ENCODE measurements at regions not wholly inside any gene's neighbourhood (a gene's known extent, or its start where the extent isn't known, plus 50 kb on each side); places are given as distances from the start of the nearest gene placed in this dataset.
"Not testable (repeated sequence)": the region's sequence is repeated elsewhere in the genome, so short reads cannot be mapped to it uniquely, and the experiment has no call there.

GRCh38 chr21:35840197-35840799, 220.0 kb downstream of the SETD4 start:
- peak; percentile 76 for DNase-seq

- DNase-seq: no peak
Observed at GRCh38 chr21:35838987-35839763, 221.2 kb downstream of the SETD4 start.

- no peak for DNase-seq
Observed at GRCh38 chr21:35838350-35838749, 222.0 kb downstream of the SETD4 start.

DNA sequence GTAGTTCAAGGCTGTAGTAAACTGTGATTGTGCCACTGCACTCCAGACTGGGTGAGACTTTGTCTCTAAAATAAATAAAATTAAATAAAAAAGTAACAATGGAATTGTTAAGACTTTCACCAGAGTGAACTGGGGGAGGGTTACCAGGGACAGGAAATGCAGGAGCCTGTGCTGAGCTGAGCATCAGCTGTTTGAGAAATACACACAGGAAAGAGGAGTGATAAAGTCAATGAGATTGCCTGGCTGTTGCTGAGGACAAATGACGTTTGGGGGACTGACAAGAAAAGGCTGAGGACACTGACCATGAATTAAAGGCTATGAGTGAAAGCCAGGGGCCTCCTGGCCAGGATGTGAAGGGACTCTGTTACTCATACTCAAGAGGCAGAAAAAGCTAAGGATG, 226.3 kb downstream of the SETD4 start:
- DNase-seq: no peak

GRCh38 chr21:35833388-35833787, 226.9 kb downstream of the SETD4 start:
- DNase-seq: no peak

GRCh38 chr21:35831230-35831629, 229.1 kb downstream of the SETD4 start:
- no peak for DNase-seq

DNA sequence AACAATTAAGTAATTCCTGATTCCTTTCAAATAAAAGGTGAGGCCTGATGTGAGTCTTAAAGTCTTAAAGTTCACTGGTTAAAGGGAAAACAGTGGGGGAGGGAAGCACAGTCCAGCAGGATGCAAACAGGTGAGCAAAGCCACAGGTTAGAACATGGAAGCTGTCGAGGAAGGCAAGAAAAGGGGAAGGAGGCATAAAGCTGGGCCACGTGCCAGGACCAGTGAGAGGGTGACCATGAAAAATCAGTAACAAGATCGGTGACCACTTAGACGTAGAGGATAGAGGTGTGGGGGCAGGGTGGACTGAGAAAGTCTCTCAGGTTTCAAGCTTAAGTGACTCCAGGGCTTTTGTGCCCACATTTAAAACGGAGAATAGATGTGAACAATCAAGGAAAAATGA, 231.3 kb downstream of the SETD4 start:
- DNase-seq: peak; percentile 28

DNA sequence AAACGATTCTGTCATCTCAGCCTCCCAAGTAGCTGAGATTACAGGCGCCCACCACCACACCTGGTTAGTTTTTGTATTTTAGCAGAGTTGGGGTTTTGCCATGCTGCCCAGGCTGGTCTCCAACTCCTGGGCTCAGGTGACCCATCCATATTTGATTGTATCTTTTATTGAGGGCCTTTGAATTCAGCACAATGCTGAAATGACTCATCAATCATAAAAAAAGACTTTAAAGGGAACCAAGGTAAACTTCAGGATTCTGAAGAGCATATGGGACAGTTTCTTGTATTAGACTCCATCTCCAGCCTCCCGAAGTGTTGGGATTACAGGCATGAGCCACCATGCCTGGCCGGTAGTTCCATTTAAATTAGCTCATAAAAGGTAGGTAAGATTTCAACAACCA, 232.2 kb downstream of the SETD4 start:
- DNase-seq: no peak

- DNase-seq: no peak
Observed at GRCh38 chr21:35827004-35827403, 233.3 kb downstream of the SETD4 start.

DNA sequence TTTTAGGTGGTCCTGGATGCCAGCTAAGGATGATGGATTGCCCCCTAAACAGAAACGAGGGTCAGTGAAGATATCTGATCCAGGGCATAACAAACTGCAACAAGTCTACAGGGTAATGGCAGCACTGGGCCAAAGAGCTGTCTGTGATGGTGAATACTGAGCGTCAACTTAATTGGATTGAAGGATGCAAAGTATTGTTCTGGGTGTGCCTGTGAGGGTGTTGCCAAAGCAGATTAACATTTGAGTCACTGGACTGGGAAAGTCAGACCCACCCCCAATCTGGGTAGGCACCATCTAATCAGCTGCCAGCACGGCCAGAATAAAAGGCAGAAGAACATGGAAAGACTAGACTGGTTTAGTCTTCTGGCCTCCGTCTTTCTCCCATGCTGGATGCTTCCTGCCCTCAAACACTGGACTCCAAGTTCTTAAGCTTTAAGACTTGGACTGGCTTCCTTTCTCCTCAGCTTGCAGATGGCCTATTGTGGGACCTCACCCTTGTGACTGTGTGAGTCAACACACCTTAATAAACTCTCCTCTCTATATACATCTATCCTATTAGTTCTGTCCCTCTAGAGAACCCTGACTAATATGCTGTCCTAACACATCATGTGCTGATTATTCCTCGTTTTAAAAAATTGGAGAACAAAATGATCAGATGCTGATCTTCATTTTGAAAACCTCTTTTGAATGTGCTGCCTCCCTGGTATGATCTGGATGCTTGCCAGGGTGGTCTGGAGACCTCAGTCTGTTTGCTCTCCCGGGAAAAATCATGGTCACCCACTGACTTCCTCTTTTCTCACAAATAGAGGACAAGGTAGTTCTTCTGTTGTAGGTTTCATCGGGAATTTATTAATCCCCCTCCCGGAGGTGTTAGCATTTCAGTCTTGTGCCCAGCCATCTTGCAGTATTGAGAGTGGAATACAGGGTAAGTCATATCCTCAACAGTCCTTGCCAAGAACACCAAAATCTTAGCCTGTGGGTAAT, 234.7 kb downstream of the SETD4 start:
- DNase-seq: no peak

- DNase-seq: no peak
Observed at GRCh38 chr21:35824136-35824535, 236.2 kb downstream of the SETD4 start.

DNA sequence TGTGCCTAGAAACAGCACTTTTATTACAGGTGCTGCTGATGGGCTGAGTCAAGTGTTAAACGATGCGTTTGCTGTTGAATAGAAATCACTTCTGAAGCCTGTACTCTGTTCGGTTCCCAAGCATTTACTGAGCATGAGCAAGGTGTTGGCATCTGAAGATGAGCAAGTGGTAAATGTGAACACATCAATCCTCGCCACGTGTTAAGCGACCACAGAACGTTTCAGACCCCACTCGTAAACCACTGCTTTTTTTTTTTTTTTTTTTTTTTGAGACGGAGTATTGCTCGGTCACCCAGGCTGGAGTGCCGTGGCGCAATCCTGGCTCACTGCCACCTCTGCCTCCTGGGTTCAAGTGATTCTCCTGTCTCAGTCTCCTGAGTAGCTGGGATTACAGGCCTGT, 241.2 kb downstream of the SETD4 start:
- DNase-seq: no peak

GRCh38 chr21:35818597-35818996, 241.7 kb downstream of the SETD4 start:
- no peak for DNase-seq

DNA sequence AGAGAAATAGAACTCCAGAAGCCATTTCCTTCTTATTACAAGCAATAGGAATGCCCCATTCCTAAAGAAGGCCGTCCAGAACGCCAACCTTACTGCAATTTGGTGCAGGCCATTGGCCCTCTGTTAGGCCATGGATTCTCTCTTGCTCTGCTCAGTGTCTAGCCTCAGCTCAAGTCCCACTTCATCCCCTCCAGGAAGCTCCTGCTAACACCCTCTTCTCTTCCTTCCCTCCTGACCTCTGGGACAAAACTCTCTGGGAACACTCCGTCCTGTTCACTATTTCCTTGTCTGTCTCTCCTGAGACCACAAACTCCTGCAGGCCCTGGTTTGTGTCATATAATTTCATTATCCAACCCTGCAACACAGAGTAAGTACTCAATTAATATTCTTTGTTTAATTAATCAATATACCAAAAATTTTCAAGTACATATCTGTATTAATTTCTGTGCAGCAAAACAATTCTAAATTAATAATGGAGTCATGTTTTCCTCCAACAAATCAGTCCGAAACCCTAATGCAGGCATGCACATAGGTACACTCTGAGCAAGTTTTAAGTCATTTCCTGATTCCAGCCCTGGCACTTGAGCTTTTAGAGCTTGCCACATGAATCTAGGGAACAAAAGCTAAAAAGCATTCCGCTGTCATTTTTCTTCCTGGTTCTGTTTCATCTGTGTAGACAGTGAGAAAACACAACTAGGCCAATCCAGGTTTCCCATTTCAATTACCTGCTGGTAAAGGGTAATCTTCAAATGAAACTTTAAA, 245.3 kb downstream of the SETD4 start:
- DNase-seq: no peak

GRCh38 chr21:35812679-35813078, 247.6 kb downstream of the SETD4 start:
- DNase-seq: no peak

DNA sequence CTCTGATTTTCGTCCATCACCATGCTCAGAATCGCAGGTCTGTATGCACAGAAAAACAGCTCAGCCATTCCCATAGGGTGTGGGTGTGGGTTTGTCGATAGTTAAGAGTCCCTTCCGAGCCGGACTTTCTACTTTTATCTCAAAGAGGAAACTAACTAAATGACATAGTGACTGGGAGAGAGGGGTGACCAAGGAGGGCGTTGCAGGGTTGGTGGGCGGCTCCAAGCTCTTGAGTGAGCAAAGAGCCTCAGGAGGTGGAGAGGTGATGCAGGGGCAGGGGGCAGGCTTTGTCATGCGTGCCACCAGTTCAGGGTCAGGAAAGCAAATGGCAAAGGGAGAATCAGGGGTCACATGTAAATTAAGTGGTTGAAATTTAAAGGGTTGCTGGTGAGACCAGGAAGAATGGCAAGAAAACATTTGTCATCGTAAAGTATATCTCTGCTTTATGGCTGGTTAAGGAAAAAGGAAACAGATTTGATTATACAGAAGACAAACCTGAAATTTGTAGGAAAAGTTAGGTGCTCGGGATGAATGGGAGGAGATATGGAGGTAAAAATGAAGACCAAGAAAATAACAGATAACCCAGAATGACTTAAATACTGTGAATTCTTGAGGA, 249.0 kb downstream of the SETD4 start:
- no peak for DNase-seq

DNA sequence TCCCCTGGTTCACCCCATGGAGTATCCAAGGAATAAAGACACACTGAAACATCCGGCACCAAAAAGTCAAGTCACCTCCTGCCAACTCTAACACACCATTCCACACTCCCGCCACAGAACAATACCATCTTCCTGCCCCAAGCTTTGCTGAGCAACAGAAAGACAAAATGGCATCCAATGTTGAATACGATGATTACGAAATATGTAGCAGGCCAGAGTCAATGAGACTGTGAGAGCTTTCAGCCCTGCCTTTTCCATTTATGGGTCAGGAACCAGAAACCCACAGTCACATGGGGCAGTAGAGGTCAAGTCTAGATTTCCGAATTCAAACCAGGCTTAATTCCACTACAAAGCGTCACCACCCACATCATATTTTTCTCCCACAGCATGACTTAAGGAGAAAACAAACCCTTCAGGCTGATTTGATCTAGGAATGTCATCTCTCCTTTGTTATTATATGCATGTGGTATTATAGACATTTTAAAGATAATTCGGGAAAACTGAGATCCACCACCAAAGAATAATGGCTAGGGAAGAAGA, 249.8 kb downstream of the SETD4 start:
- no peak for DNase-seq

GRCh38 chr21:35801391-35801790, 258.9 kb downstream of the SETD4 start:
- DNase-seq: peak; percentile 62

- not testable (repeated sequence) for DNase-seq
Observed at GRCh38 chr21:35800796-35801385, 259.4 kb downstream of the SETD4 start.

- peak; percentile 74 for DNase-seq
Observed at GRCh38 chr21:35796844-35797243, 263.5 kb downstream of the SETD4 start.

- not testable (repeated sequence) for DNase-seq
Observed at GRCh38 chr21:35794527-35794926, 265.8 kb downstream of the SETD4 start.

Data from COR-L47 (cell line).